VCaP (cell line): ENCODE measurements at regions not wholly inside any gene's neighbourhood (a gene's known extent, or its start where the extent isn't known, plus 50 kb on each side); places are given as distances from the start of the nearest gene placed in this dataset.

Experiments used
- H3K27ac ChIP-seq: fragments of 450-650 bp; 2 replicates; pipeline ENCODE4 v1.5.1; 2017
- CTCF ChIP-seq: fragments of 450-650 bp; conservative IDR thresholded peaks from 2 replicates; pipeline ENCODE4 v1.5.1; 2017; ENCODE audit warnings: mild to moderate bottlenecking, moderate library complexity

DNA sequence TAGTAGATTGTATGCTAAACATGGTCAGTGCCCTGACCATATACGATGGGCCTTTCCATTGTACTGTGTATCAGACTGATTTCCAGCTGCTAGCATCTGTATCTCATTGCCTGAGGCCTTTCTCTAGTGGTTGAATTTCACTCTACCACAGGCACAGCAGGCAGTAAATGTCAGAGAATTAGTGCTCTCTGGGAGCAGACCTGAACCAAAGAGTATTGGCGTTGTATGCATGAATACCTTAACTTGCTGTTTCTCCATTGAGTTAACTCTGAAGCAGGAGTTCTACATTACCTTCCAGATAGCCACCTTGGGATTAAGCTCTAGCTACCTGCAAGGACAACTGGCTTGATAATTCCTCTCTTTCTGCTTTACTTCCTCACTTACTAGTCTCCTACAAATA, 439.2 kb upstream of the EPHA3 start:
- TF ChIP-seq CTCF: no peak
- no peak overlapping the region for H3K27ac ChIP-seq

- no peak overlapping the region for H3K27ac ChIP-seq
- TF ChIP-seq CTCF: no peak
Measured at GRCh38 chr3:88671573-88671972, 435.8 kb upstream of the EPHA3 start.

DNA sequence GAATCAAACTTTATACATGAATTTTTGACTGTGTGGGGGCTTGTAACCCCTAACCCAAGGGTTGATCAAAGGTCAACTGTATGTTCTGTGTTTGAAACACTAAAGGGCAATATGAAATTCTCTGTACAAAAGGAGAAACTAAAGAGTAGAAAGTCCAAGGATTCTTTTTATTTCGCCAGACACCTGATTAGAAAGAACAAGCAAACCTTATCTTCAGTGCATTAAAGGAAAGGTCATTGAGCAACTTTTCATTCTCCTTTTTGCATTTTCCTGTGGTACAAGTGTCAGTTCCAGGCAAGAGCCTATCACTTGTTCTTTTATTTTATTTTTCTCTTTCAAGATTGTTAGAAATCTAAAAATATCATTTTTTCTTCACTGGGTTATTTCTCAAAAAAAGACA, 430.1 kb upstream of the EPHA3 start:
- no peak overlapping the region for H3K27ac ChIP-seq
- no peak for TF ChIP-seq CTCF

DNA sequence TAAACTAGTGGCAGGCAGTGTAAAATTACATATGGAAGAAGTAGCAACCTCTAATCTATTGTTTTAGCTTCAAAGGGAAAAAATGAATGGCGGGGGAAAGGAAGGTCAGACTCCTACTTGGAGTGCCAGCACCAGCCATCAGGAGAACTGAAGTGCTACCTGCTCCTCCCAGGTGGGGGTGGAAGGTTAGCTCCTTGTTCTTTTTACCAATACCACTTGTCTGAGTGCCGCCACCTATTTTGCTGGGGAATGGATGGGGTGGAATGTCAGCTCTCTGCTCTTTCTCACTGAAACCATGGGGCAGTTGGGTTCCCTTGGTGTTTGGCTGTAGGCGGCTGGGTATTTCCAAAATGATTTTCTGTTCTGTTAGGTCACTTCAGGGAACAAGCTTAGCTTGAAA, 428.7 kb upstream of the EPHA3 start:
- no peak for TF ChIP-seq CTCF
- H3K27ac ChIP-seq: no peak overlapping the region

DNA sequence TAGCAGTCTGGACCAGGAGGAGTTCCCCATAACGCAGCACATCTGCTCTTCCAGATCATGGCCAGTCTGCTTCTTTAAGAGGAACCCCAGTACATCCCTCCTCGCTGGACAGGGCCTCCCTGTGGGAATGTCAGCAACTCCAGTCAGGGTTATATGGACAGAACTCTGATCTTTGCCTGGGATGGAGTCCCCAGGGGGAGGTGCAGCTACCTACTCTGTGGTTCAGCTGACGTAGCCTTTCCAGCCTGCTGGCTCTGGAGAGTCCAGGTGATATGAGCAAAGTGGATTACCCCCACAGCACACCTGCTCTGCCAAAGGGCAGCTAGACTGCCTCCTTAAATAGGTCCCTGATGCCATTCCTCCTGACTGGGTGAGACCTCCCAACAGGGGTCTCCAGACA, 417.1 kb upstream of the EPHA3 start:
- no peak overlapping the region for H3K27ac ChIP-seq
- TF ChIP-seq CTCF: no peak

DNA sequence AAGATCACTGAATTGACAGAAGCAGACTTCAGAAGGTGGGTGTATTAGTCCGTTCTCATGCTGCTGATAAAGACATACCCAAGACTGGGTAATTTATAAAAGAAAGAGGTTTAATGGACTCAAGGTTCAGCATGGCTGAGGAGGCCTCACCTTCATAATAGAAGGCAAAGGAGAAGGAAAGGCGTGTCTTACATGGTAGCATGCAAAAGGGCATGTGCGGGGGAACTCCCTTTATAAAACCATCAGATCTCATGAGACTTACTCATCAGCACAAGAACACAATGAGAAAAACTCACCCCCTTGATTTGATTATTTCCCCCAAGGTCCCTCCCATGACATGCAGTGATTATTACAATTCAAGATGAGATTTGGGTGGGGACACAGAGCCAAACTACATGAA, 416.3 kb upstream of the EPHA3 start:
- H3K27ac ChIP-seq: no peak overlapping the region
- TF ChIP-seq CTCF: no peak

GRCh38 chr3:88703501-88704059, 403.8 kb upstream of the EPHA3 start:
- H3K27ac ChIP-seq: no peak overlapping the region
- TF ChIP-seq CTCF: no peak
